ENCODE measurements at regions not wholly inside any gene's neighbourhood (a gene's known extent, or its start where the extent isn't known, plus 50 kb on each side); places are given as distances from the start of the nearest gene placed in this dataset.

- no peak for DNase-seq
Observed at GRCh38 chr18:68330658-68331057, 384.2 kb downstream of the TMX3 start.

DNA sequence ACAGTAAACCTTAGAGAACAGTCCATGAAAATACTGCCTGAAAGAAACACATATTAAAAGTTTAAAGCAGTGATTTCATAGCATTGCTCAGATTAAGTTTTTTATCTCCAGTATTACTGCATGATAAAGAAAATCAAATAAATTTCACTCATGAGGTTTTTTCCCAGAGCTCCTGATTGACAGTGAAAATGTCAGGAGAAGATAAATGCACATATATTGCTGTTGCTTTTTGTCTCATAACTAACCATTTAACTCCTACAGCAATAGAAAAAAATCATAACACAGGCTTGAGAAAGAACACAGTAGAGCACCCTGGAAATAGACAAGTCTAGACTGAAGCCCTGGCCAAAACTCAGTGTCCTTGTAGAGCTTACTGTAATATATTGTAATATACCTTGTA lies 391.0 kb downstream of the TMX3 start:
- no peak for DNase-seq

DNA sequence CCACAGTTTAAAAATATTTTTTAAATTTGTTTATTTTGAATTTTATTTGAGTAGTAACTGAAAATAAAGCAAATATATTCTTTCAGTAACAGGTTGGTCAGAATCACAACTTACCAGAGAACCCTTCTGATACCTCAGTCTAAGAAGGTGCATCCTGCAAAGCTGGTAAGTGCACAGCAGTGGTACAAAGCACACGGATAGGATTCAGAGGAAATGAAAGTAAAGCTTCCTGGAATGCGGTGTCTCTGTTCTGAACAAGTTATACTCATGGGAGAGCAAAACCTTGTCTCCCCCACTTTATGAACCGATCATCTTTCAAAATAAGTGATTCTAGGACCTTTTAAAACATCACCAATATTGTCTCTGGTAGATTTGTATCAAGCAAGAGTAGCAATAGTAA lies 398.3 kb downstream of the TMX3 start:
- peak; percentile 2 for DNase-seq

DNA sequence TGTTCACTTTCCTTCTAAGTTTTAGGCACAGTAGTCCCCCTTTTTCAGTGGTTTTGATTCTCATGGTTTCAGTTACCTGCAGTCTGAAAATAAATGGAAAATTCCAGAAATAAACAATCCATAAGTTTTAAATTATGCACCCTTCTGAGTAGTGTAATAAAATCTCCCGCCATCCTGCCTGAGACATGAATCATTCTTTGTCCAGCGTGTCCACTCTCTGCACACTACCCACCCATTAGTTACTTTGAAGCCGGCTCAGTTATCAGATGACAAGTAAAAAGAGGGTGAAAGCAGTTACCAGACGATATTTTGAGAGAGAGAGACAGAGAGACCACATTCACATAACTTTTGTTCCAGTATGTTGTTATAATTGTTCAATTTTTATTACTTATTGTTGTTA lies 400.5 kb downstream of the TMX3 start:
- DNase-seq, result no peak

DNA sequence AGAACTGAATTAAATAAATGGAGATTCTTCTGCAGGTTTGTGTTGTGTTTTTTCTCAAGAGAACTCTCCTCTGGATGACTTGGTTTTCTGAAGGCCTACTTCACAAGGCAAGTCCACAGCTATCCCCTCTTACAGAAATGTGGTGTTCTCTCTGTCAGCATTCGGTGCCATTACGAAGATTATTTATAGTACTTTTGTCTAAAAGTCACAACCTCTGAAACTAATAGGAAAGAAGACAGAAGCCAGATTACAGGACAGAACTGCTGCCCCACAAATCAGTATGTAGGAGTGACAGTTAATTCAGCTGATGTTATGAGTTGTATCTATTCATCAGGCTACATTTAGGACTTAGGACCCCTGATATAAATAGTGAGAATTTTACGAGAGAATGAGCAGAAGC lies 413.5 kb downstream of the TMX3 start:
- no peak for DNase-seq

GRCh38 chr18:68299906-68300305 lies 415.0 kb downstream of the TMX3 start:
- DNase-seq, result no peak

DNA sequence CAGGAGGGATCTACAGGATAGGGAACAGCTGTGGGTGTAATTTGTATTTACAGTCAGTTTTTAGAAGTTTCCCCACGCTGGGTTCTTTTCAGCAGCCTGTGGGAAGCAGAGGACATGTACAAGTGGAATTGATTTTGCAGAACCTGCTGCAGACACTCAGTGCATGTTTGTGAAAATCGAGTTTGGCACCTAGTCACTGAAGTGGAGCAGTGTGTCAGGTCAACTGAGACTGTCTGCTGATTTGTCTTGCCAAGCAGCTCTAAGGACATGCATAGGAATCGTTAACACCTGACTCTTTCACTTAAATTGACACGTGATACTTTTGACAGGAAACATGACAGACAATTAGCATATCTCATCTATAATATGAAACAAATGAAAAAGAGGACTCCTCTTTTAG lies 416.6 kb downstream of the TMX3 start:
- DNase-seq, result no peak

GRCh38 chr18:68288408-68288807 lies 426.5 kb downstream of the TMX3 start:
- DNase-seq, result no peak

- no peak for DNase-seq
Observed at GRCh38 chr18:68284236-68284780, 430.6 kb downstream of the TMX3 start.

- no peak for DNase-seq
Observed at GRCh38 chr18:68283834-68284233, 431.1 kb downstream of the TMX3 start.

- DNase-seq, result no peak
Observed at GRCh38 chr18:68282232-68282631, 432.7 kb downstream of the TMX3 start.

DNA sequence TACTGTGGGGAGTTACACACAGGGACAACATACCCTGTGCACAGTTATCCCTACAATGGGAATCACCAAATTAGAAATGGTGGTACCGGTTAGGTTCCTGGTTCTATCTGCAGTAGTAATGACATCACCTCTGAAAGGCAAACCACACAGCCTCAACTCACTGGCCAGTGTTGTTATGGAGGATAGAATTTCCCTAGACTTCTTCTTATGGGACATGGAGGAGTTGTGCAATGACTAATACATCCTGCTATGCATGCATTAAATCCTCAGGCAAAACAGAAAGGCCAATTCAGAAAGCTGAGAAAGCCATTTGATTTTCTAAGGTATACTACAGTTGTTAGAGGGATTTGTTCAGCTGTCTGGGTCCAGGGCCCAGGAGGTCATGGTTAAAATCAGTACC lies 439.3 kb downstream of the TMX3 start:
- no peak for DNase-seq

DNA sequence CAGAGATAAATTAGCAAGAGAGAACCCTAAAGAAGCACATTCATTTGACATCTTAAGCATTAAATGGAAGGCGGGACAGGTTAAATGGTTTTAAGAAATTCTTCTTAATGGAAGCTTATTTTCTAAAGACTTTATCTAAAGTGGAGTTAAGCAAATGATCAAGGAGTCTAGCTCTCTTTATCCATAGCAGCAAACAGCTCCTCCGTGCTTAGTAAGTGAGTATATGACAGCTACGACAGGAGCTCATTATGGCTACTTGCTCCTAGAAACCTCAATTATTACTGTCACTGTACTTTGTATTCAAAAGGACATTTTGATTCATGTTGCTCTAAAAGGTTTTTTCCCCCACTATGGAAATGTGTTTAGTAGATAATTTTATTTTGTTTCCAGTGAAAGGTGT lies 444.9 kb downstream of the TMX3 start:
- DNase-seq, result no peak

DNA sequence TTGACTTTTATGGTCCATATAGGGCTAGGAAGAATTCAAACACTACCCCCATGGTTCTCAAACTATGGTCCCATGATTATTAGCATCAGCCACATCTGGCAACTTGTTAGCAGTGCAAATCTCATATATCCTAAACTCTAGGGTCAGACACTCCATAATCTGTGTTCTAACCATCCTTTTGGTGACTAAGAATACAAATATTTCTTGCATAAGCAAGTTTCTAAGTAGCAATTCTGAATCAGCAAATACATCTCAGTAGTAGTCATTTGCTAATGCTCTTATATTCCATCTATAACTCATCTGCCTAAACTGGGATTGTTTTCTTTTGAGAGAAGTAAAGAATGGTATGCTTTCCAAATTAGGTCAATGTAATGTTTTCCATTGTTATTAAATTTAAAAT lies 447.3 kb downstream of the TMX3 start:
- DNase-seq, result no peak

GRCh38 chr18:68263481-68263880 lies 451.4 kb downstream of the TMX3 start:
- DNase-seq, result no peak

DNA sequence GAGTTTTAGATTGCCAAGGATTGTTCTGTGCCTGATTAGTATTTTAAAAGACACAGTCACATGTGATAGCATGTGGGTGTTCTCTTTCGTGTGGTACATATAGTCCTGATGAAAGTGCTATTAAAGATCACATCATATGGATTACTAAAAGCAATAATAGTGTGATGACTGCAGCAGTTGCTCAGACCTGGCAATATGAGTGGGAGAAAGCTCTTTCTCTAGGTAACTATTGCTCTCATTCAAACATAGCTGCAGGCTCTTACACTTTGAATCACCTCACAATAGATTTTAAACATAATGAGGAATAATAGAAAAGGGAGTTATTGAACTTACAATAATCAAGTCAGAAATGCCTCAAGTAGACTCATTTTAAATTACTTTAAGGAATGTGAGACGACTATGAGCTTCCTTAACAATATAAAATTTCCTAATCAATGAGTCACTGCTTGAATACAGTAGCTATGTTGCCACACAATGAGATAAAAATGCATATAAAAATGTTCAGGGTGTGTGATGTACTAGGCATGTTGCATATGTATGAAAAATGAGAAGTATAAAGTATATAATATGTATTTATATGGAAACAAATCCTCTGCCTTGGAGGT lies 452.1 kb downstream of the TMX3 start:
- DNase-seq, result no peak

DNA sequence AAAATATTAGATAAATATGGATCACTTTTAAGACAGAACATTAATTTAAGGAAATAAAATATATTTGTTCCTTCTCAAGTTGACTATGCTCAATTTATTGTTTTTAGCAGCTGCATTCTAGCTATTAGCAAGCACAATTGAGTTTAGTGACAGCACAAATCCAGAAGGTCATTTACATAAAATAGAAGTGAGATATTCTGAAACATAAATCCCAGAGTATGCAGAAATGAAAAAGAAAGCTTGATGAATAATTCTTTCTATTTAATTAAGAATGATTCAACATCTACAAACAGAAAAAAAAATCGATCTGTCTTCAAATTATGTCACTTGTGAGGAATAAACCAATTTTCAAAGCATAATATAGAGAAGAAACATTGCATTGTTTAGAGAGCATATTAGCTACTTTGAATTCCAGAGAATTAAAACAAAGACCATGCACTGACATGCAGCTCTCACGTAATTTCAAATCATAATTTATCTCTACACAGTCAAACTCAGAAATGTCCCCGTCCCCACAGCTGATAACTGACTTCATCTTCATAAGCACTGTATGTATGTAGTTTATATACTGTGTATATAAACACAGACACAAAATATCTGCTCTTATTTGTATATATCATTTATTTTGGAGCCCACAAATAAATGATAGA lies 458.4 kb downstream of the TMX3 start:
- no peak for DNase-seq

DNA sequence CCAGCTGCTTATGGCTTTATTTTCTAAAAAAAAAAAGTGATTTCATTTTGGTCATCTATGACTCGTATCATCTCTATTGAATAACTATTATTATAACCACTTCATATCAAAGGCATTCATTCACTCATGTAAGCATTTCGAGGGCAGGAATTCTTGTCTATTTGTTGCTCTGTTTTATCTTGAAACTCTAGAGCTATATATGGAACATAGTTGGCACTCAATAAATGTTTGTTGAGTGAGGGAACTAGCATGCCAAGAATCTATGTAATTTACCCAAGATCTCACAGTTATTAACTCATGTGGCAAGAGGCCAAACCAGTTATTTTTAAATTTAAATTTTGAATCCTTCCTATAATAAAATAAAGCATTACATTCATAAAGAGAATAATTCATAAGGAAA lies 470.1 kb downstream of the TMX3 start:
- no peak for DNase-seq

DNA sequence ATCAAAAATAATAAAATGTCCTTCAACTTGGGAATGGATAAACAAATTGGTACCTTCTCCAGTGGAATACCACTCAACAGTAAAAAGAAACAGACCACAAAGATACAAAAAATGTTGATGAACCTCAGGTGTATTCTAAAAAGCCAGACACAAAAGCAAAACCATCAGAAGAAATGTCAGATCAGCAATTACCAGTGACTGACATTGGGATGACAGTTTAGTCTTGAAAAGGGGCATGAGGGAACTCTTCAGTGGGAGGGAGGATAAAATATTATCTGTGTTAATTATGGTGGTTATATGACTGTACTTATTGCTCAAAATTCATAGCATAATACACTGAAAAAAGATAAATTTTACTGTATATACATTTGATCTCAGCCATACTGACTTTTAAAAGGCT lies 473.0 kb downstream of the TMX3 start:
- DNase-seq, result no peak

DNA sequence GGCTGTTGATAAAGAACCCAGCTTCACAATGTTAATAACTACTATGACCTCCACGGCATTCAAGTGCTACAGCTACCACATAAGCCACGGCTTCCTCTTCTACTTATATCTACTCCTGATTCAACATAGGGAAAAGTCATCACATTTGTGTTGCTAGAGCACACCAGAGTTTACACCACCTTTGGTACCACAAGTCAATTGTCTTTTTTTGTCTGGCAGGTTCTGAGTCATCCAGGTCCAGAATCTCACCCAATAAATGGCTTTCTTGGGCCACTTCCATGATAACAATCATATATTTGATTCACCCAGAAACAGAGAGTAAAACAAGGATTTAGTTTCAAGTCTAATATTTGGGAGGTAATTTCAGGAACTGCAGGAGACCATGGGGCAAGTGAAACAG lies 480.2 kb downstream of the TMX3 start:
- DNase-seq, result no peak

DNA sequence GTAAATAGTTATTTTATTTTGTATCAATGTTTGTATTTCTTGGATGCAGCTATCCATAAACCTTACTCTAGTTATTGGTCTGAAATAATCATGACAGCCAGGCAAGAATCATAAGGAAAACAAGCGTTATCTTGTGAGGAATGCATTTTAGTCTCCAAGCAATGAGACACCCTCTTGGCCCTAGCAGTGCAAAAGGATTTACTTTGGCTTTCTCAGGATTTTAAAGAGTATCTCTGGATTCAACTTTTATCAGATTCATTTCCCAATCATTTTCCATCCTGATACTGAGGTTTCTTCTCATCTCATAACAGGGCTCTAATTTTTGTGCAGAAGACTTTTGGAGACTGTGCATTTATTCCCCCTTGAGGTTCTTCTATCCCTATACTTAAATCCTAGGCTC lies 480.8 kb downstream of the TMX3 start:
- no peak for DNase-seq

GRCh38 chr18:68233018-68233417 lies 481.9 kb downstream of the TMX3 start:
- DNase-seq, result peak; percentile 10

DNA sequence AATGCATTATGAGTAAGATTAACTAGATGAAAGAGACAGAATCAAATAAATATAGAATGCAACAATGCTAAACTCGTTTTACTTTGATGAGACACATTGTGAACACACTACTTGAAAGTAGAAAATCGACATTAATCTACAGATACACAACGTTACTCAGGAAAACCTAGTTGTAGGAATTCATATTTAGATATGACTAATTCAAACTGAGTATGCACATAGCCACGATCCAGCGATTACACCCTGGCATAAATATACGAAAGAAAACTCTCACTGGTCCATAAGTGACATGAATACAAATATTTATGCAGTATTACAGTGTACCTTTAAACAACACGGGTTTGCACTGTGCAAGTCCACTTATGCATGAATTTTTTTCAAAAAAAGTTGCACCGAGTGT lies 485.6 kb downstream of the TMX3 start:
- no peak for DNase-seq

GRCh38 chr18:68221111-68221724 lies 493.7 kb downstream of the TMX3 start:
- no peak for DNase-seq

DNA sequence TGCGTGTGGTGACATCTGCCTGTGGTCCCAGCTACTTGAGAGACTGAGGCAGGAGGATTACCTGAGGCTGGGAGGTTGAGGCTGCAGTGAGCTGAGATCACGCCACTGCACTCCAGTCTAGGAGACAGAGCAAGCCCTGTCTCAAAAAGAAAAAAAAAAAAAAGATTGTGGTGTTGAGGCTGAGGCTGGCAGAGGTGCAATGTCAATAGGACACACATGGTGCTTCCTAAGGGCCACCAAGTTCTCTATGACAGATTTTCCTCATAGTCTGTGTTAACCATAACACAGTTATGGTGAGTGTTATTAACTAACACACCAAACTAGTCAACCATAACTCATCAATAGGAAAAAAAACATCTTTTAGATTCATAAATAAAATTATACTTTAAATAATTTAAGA lies 494.4 kb downstream of the TMX3 start:
- DNase-seq, result no peak

Measured in NCI-H510A (cell line).